ENCODE measurements at regions not wholly inside any gene's neighbourhood (a gene's known extent, or its start where the extent isn't known, plus 50 kb on each side); places are given as distances from the start of the nearest gene placed in this dataset.

GRCh38 chr2:56034258-56034657 lies 110.7 kb upstream of the EFEMP1 start:
- TF ChIP-seq CTCF (IDR thresholded peaks at IDR 0.05) (no peak), POLR2A (IDR thresholded peaks at IDR 0.05) (no peak)

Measured in transverse colon (tissue), 3 donors.